PC-9 (cell line): ENCODE measurements at regions not wholly inside any gene's neighbourhood (a gene's known extent, or its start where the extent isn't known, plus 50 kb on each side); places are given as distances from the start of the nearest gene placed in this dataset.

Source experiments
- CTCF ChIP-seq: fragments of 200-600 bp; sonication (generic); conservative IDR thresholded peaks from 2 replicates; pipeline ENCODE4 v1.6.1; 2017; ENCODE audit warnings: mixed run types, antibody characterized with exemption, mild to moderate bottlenecking, moderate library complexity
- EZH2 ChIP-seq: fragments of 200-600 bp; sonication (generic); IDR thresholded peaks from 2 replicates; pipeline ENCODE4 v1.8.0; 2017; ENCODE audit warnings: antibody characterized with exemption, low read depth

DNA sequence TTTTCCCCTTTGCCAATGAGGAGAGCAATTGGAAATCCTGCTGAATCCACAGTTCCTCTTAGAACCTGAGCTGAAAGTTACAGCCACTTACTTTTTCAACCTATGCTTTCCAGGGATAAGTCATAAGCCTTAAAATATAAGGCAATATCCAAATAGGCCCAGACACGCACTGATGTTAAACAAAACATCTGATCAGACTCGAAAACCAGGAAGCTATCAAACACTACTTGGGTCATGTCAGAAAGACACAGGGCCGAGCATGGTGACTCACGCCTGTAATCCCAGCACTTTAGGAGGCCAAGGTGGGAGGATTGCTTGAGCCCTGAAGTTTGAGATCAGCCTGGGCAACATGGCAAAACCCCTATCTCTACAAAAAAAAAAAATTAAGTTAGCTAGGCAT, 192.1 kb downstream of the SP3 start:
- TF ChIP-seq CTCF: no peak
- TF ChIP-seq EZH2: no peak
